Progenitor cell of endocrine pancreas (in vitro differentiated cells): ENCODE measurements at regions not wholly inside any gene's neighbourhood (a gene's known extent, or its start where the extent isn't known, plus 50 kb on each side); places are given as distances from the start of the nearest gene placed in this dataset.

Experiments used
- DNase-seq: peaks from one replicate; pipeline ENCODE4 v3.0.0; 2021; ENCODE audit warnings: low spot score; ENCODE audit not compliant: unreplicated experiment
- H3K27ac Mint-ChIP-seq: 2 replicates; pipeline ENCODE4 v1.8.0; 2021; ENCODE audit warnings: mild to moderate bottlenecking, moderate library complexity, mixed read lengths
- H3K27me3 Mint-ChIP-seq: 2 replicates; pipeline ENCODE4 v1.8.0; 2021; ENCODE audit warnings: mixed read lengths
- H3K36me3 Mint-ChIP-seq: 2 replicates; pipeline ENCODE4 v1.8.0; 2022; ENCODE audit warnings: mixed read lengths; ENCODE audit not compliant: insufficient read depth
- H3K4me1 Mint-ChIP-seq: 2 replicates; pipeline ENCODE4 v1.8.0; 2021; ENCODE audit warnings: low read depth, mixed read lengths
- H3K4me3 Mint-ChIP-seq: 2 replicates; pipeline ENCODE4 v1.8.0; 2021; ENCODE audit warnings: low read depth, mild to moderate bottlenecking, moderate library complexity, mixed read lengths
- H3K9me3 Mint-ChIP-seq: 2 replicates; pipeline ENCODE4 v1.8.0; 2021; ENCODE audit warnings: low read depth, mixed read lengths
- CTCF ChIP-seq: fragments of 200-600 bp; sonication (generic); IDR thresholded peaks from one replicate; pipeline ENCODE4 v1.5.0; 2021; ENCODE audit warnings: antibody characterized with exemption, mild to moderate bottlenecking; ENCODE audit not compliant: unreplicated experiment

- Mint-ChIP-seq H3K27ac (peak overlapping the region; percentile 64), H3K4me3 (no peak overlapping the region), H3K36me3 (no peaks in the 10 kb centered on the region), H3K4me1 (peaks cover 34% of the 10 kb centered on the region), H3K9me3 (peaks cover 14% of the 10 kb centered on the region), H3K27me3 (no peaks in the 10 kb centered on the region)
- no peak for DNase-seq
- no peak for TF ChIP-seq CTCF
Measured at GRCh38 chr2:167900435-167901114, 346.8 kb downstream of the STK39 start.

DNA sequence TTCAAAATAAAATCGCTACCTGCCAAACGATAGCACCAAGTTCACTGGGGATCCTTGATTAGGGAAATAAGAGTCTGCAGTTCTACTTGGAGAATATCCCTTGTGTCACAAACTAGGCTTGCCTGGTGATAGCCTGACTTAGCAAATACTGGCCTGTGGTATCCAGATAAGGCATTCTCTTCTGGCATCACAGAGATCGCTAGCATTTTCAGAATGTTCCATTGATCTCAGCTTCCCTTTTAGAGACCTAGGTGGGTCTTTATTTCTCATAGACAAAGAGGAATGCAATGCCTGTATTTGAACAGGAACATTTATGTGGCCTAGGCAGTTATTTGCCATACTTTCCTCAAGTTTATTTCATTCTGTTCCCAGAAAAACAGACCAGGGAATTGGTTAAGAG, 349.1 kb downstream of the STK39 start:
- Mint-ChIP-seq H3K4me1 (peaks cover 34% of the 10 kb centered on the region), H3K27me3 (no peaks in the 10 kb centered on the region), H3K9me3 (peaks cover 13% of the 10 kb centered on the region), H3K36me3 (no peaks in the 10 kb centered on the region), H3K4me3 (no peak overlapping the region), H3K27ac (peak overlapping the region; percentile 95)
- no peak for DNase-seq
- no peak for TF ChIP-seq CTCF

DNA sequence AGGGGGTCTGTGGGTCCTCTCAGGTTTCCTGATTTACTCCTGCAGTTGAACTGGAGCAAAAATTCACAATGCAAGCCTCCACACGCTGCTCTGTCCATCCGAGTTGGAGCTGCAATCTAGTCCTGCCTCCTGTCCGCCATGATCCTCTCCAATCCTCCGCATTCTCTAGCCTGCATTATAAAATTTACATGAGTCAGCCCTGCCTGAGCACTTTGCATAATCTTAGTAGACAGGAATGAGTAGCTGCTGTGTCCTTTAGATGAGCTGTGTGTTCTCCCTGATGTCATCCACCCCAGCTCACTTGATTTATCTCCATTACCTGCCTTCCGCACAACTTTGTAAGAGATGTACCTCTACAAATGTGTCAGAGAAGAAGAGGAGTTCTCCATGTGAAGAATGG, 355.6 kb downstream of the STK39 start:
- no peak overlapping the region for H3K27ac Mint-ChIP-seq
- peaks cover 14% of the 10 kb centered on the region for H3K36me3 Mint-ChIP-seq
- H3K9me3 Mint-ChIP-seq: peaks cover 57% of the 10 kb centered on the region
- no peak overlapping the region for H3K4me3 Mint-ChIP-seq
- DNase-seq: no peak
- H3K4me1 Mint-ChIP-seq: peaks cover 4% of the 10 kb centered on the region
- no peaks in the 10 kb centered on the region for H3K27me3 Mint-ChIP-seq
- no peak for TF ChIP-seq CTCF

DNA sequence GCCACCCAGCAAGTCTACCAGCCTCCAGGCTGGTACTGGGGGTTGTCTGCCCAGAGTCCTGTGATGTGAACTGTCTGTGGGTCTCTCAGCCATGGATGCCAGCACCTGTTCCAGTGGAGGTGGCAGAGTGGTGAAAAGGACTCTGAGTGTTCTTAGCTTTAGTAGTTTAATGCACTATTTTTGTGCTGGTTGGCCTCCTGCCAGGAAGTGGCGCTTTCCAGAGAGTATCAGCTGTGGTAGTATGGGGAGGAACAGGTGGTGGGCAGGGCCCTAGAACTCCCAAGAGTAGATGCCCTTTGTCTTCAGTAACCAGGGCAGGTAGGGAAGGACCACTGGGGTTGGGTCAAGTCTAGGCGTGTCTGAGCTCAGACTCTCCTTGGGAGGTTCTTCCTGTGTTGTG, 356.7 kb downstream of the STK39 start:
- H3K27me3 Mint-ChIP-seq: no peaks in the 10 kb centered on the region
- TF ChIP-seq CTCF: no peak
- H3K27ac Mint-ChIP-seq: no peak overlapping the region
- no peak for DNase-seq
- H3K9me3 Mint-ChIP-seq: peaks cover 51% of the 10 kb centered on the region
- H3K4me3 Mint-ChIP-seq: no peak overlapping the region
- H3K36me3 Mint-ChIP-seq: peaks cover 14% of the 10 kb centered on the region
- no peaks in the 10 kb centered on the region for H3K4me1 Mint-ChIP-seq

DNA sequence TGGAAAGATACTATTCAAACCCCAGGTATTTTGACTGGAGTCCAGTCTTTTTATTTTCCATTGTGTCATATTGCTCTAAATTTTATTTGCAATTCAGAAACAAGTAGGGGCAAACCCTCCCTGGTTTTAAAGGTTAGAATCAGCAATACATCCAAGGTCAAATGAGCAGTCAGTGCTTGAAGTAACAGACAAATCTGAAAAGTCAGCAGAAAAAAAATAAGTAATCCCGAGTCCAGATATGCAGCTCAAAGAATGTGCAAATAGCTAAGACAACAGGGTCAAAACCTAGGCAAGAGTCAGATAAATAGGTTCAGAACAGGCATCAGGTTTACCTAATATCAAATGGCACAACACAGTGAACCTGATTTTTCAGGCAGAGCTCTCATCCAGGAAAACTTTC, 367.0 kb downstream of the STK39 start:
- Mint-ChIP-seq H3K9me3 (peaks cover 6% of the 10 kb centered on the region), H3K27me3 (no peaks in the 10 kb centered on the region)
- TF ChIP-seq CTCF: no peak

More for the DNA sequence above, 367.0 kb downstream of the STK39 start:
- H3K27ac Mint-ChIP-seq: no peak overlapping the region
- no peaks in the 10 kb centered on the region for H3K36me3 Mint-ChIP-seq
- H3K4me1 Mint-ChIP-seq: peaks cover 25% of the 10 kb centered on the region
- no peak for DNase-seq
- no peak overlapping the region for H3K4me3 Mint-ChIP-seq
